ENCODE measurements at regions not wholly inside any gene's neighbourhood (a gene's known extent, or its start where the extent isn't known, plus 50 kb on each side); places are given as distances from the start of the nearest gene placed in this dataset.

DNA sequence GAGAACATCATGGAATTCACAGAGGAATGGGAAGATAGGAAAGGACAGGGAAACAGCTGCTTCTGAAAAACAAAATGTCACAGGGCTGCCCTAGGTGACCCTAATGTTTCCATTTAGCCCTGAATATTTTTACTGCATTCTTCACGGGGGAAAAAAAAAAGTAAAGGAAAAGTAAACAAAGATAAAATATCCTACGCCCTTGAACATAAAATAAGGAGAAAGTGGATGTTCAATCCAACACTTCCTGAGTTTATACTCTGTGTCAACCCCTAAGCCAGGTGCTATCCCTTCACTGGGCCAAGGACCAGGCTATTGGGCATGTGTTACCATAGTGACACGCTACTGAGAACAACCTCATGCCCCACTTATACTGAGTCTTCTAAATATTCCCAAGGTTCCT is 84.7 kb downstream of the FAM76B start:
- TF ChIP-seq FOXP2 (optimal IDR thresholded peaks at IDR 0.05; ENCODE audit: control extremely low read depth, extremely low read length, insufficient read depth) = no peak
- no peak for TF ChIP-seq EZH2 (IDR thresholded peaks at IDR 0.05)

Data from SK-N-MC (cell line).